ENCODE measurements at regions not wholly inside any gene's neighbourhood (a gene's known extent, or its start where the extent isn't known, plus 50 kb on each side); places are given as distances from the start of the nearest gene placed in this dataset.
"Not testable (repeated sequence)": the region's sequence is repeated elsewhere in the genome, so short reads cannot be mapped to it uniquely, and the experiment has no call there.

DNA sequence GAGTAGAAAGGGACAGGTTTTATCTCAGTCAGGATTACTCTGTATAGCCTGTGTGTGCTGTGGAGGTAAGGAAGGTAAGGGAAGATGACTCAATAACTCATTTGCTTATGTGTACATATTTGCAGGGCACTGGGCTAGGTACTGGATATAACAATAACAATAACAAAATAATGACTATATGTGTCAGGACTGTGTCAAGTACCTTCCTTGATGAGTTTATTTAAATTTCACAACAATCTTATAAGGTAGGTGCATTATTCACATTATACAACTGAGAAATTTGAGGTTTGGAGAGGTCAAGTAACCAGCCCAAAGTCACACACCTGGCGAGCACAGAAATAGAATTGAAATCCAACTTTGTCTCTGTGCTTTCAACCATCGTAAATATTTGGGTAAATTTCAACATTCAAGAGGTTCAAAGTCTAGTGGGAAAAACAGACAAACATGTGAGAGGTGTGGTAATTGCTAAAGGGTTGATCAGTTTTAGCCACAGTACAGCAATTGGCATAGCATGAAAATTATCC, 131.8 kb downstream of the APIP start:
- Histone ChIP-seq H3K27me3 (ENCODE audit: control insufficient read depth, insufficient read depth, low read length, poor library complexity, severe bottlenecking) (no peaks in the 10 kb centered on the region), H3K9ac (ENCODE audit: extremely low read depth, low read length, poor library complexity, severe bottlenecking) (no peak overlapping the region), H3K27ac (ENCODE audit: low read depth, low read length) (no peak overlapping the region), H3K9me3 (ENCODE audit: control insufficient read depth, low read length) (peaks cover 4% of the 10 kb centered on the region), H3K36me3 (ENCODE audit: control insufficient read depth, insufficient read depth, low read length) (peaks cover 9% of the 10 kb centered on the region), H3K4me1 (ENCODE audit: control insufficient read depth, insufficient read depth, low read length) (no peaks in the 10 kb centered on the region), H3K4me3 (ENCODE audit: low read length) (no peak overlapping the region)
- Mint-ChIP-seq H3K4me1 (peaks cover 4% of the 10 kb centered on the region), H3K36me3 (ENCODE audit: low read depth) (peaks cover 20% of the 10 kb centered on the region), H3K4me3 (no peak overlapping the region), H3K27me3 (ENCODE audit: insufficient read depth) (no peaks in the 10 kb centered on the region), H3K27ac (no peak overlapping the region), H3K9me3 (peaks cover 10% of the 10 kb centered on the region)
- TF ChIP-seq, protein P1, sequence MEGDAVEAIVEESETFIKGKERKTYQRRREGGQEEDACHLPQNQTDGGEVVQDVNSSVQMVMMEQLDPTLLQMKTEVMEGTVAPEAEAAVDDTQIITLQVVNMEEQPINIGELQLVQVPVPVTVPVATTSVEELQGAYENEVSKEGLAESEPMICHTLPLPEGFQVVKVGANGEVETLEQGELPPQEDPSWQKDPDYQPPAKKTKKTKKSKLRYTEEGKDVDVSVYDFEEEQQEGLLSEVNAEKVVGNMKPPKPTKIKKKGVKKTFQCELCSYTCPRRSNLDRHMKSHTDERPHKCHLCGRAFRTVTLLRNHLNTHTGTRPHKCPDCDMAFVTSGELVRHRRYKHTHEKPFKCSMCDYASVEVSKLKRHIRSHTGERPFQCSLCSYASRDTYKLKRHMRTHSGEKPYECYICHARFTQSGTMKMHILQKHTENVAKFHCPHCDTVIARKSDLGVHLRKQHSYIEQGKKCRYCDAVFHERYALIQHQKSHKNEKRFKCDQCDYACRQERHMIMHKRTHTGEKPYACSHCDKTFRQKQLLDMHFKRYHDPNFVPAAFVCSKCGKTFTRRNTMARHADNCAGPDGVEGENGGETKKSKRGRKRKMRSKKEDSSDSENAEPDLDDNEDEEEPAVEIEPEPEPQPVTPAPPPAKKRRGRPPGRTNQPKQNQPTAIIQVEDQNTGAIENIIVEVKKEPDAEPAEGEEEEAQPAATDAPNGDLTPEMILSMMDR (conservative IDR thresholded peaks at IDR 0.05): no peak
- DNase-seq: no peak
- WGBS, 2 experiments (ENCODE audit: insufficient coverage in 1 of 2, insufficient read length in 1 of 2): 71 to 73% methylated on average over 2 of the region's 2 CpGs

DNA sequence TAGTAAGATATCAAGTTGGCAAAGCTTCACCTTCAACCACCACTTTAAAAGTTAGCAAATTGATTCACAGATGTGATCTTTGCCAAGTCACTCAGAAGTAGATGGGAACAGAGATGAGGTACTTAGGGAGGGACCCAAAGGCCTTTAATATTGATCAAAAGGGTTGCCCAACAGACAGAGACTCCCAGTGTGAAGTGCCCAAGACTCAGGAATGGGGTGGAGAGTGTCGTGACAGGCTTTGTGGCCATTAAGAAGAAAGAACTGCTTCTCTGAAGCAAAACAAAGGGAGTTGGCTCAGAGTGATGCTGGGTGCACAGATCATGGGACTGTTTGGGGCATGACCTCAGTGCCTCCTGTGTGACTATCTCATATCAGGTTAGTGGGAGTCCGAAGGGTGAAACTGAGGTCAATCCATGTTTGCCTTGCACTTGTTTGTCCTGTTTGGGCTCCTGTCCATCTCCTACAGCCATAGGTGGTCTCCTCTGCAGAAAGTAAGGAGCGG, 132.3 kb downstream of the APIP start:
- TF ChIP-seq, protein P1 (conservative IDR thresholded peaks at IDR 0.05): no peak
- no peaks in the 10 kb centered on the region for H3K4me1 ChIP-seq (ENCODE audit: control insufficient read depth, insufficient read depth, low read length)
- H3K27ac Mint-ChIP-seq: no peak overlapping the region
- H3K36me3 ChIP-seq (ENCODE audit: control insufficient read depth, insufficient read depth, low read length): peaks cover 5% of the 10 kb centered on the region
- H3K9me3 ChIP-seq (ENCODE audit: control insufficient read depth, low read length): no peaks in the 10 kb centered on the region
- H3K27ac ChIP-seq (ENCODE audit: low read depth, low read length): no peak overlapping the region
- H3K9ac ChIP-seq (ENCODE audit: extremely low read depth, low read length, poor library complexity, severe bottlenecking): no peak overlapping the region
- no peak for DNase-seq
- peaks cover 6% of the 10 kb centered on the region for H3K9me3 Mint-ChIP-seq
- WGBS, 2 experiments (ENCODE audit: insufficient coverage in 1 of 2, insufficient read length in 1 of 2): 96 to 100% methylated on average over 1 to 3 of the region's 3 CpGs
- no peak overlapping the region for H3K4me3 Mint-ChIP-seq
- H3K27me3 Mint-ChIP-seq (ENCODE audit: insufficient read depth): no peaks in the 10 kb centered on the region
- H3K4me1 Mint-ChIP-seq: no peaks in the 10 kb centered on the region
- peaks cover 16% of the 10 kb centered on the region for H3K36me3 Mint-ChIP-seq (ENCODE audit: low read depth)
- H3K4me3 ChIP-seq (ENCODE audit: low read length): no peak overlapping the region
- no peaks in the 10 kb centered on the region for H3K27me3 ChIP-seq (ENCODE audit: control insufficient read depth, insufficient read depth, low read length, poor library complexity, severe bottlenecking)

DNA sequence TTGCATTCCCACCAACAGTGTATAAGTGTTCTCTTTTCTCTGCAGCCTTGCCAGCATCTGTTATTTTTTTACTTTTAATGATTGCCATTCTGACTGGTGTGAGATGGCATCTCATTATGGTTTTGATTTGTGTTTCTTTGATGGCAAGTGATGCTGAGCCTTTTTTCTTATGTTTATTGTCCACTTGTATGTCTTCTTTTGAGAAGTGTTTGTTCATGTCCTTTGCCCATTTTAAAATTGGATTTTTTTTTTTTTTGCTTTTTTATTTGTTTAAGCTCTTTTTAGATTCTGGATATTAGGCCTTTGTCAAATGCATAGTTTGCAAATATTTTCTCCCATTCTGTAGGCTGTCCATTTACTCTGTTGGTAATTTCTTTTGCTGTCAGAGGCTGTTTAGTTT, 134.4 kb downstream of the APIP start:
- not testable (repeated sequence) for H3K27me3 Mint-ChIP-seq (ENCODE audit: insufficient read depth); H3K4me1 Mint-ChIP-seq; H3K36me3 ChIP-seq (ENCODE audit: control insufficient read depth, insufficient read depth, low read length); H3K4me1 ChIP-seq (ENCODE audit: control insufficient read depth, insufficient read depth, low read length); H3K9ac ChIP-seq (ENCODE audit: extremely low read depth, low read length, poor library complexity, severe bottlenecking); DNase-seq; H3K4me3 ChIP-seq (ENCODE audit: low read length); H3K27ac ChIP-seq (ENCODE audit: low read depth, low read length); H3K9me3 ChIP-seq (ENCODE audit: control insufficient read depth, low read length); H3K27ac Mint-ChIP-seq; H3K9me3 Mint-ChIP-seq; H3K27me3 ChIP-seq (ENCODE audit: control insufficient read depth, insufficient read depth, low read length, poor library complexity, severe bottlenecking); H3K4me3 Mint-ChIP-seq
- peaks cover 15% of the 10 kb centered on the region for H3K36me3 Mint-ChIP-seq (ENCODE audit: low read depth)

DNA sequence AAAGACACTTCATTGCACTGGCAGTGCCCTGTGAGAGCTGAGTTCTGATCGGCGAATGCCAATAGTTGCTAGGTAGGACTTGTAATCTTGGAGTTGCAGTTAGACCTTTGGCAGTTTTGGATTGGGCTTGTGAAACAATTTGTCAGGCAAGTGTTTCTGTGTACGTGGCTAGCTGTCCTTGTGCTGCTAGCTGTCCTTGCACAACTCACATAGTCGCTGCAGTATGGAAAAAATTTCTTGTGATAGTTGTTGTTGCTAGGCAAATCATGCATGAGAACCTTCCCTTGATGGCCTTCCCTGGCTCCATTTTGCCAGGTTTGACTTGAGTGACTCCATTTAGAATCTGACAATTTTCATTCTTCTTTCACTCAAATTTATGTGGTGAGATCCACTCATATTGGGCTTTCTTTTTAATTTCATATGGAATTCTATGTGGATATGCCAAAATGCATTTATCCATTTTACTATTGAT, 140.7 kb downstream of the APIP start:
- Histone ChIP-seq H3K27me3 (ENCODE audit: control insufficient read depth, insufficient read depth, low read length, poor library complexity, severe bottlenecking) (no peaks in the 10 kb centered on the region), H3K36me3 (ENCODE audit: control insufficient read depth, insufficient read depth, low read length) (no peaks in the 10 kb centered on the region), H3K9me3 (ENCODE audit: control insufficient read depth, low read length) (no peaks in the 10 kb centered on the region), H3K4me3 (ENCODE audit: low read length) (no peak overlapping the region), H3K9ac (ENCODE audit: extremely low read depth, low read length, poor library complexity, severe bottlenecking) (no peak overlapping the region), H3K27ac (ENCODE audit: low read depth, low read length) (no peak overlapping the region), H3K4me1 (ENCODE audit: control insufficient read depth, insufficient read depth, low read length) (peaks cover 4% of the 10 kb centered on the region)
- TF ChIP-seq, protein P1 (conservative IDR thresholded peaks at IDR 0.05): no peak
- peaks cover 3% of the 10 kb centered on the region for H3K9me3 Mint-ChIP-seq
- no peak for DNase-seq
- H3K36me3 Mint-ChIP-seq (ENCODE audit: low read depth): peaks cover 13% of the 10 kb centered on the region
- H3K27ac Mint-ChIP-seq: no peak overlapping the region
- peaks cover 5% of the 10 kb centered on the region for H3K4me1 Mint-ChIP-seq
- H3K27me3 Mint-ChIP-seq (ENCODE audit: insufficient read depth): no peaks in the 10 kb centered on the region
- no peak overlapping the region for H3K4me3 Mint-ChIP-seq
- 94 to 96% methylated on average over 3 to 4 of the region's 4 CpGs for WGBS, 2 experiments (ENCODE audit: insufficient coverage in 1 of 2, insufficient read length in 1 of 2)
